ENCODE measurements at regions not wholly inside any gene's neighbourhood (a gene's known extent, or its start where the extent isn't known, plus 50 kb on each side); places are given as distances from the start of the nearest gene placed in this dataset.

- Histone ChIP-seq H2AFZ (ENCODE audit: low read depth, low read length, poor library complexity, severe bottlenecking) (no peak overlapping the region), H4K20me1 (ENCODE audit: insufficient read depth) (no peaks in the 10 kb centered on the region), H3K27me3 (ENCODE audit: insufficient read depth, low read length) (no peaks in the 10 kb centered on the region), H3K9ac (ENCODE audit: low read length) (no peak overlapping the region), H3K79me2 (ENCODE audit: insufficient read depth, low read length) (no peaks in the 10 kb centered on the region), H3K27ac (ENCODE audit: low read depth, low read length) (no peak overlapping the region), H3K4me2 (ENCODE audit: low read length) (no peak overlapping the region), H3K9me2 (ENCODE audit: insufficient read depth) (no peaks in the 10 kb centered on the region), H3K4me1 (ENCODE audit: control insufficient read depth in 1 of 2, insufficient read depth in 2 of 2, low read length in 2 of 2) (no peaks in the 10 kb centered on the region), H3K9me3 (ENCODE audit: control insufficient read depth in 1 of 2, insufficient read depth in 1 of 2, low read depth in 1 of 2, low read length in 2 of 2) (no peaks in the 10 kb centered on the region), H3K36me3 (ENCODE audit: control insufficient read depth in 1 of 2, insufficient read depth in 2 of 2, low read length in 2 of 2) (no peaks in the 10 kb centered on the region), H3K4me3 (replicated peaks in 1 of 2; ENCODE audit: low read depth in 1 of 2, low read length in 2 of 2) (no peak overlapping the region)
- BruUV-seq (replicated peaks): no TSS peak
- CTCF ChIA-PET: no interaction called here
- DNase-seq (ENCODE audit: low read depth, low spot score) (no peak), ATAC-seq (no peak)
- intact Hi-C loops (cut with micrococcal nuclease): no loop called here
- RAD21 ChIA-PET (ENCODE audit: low non-redundant PET in 1 of 2, low total read pairs in 2 of 2, uncharacterized antibody in 2 of 2, unreplicated experiment in 2 of 2): no interaction called here
- POLR2A ChIA-PET: no interaction called here
- TF ChIP-seq SIN3A (IDR thresholded peaks at IDR 0.05; ENCODE audit: low read depth) (no peak), FOSL1 (IDR thresholded peaks at IDR 0.05; ENCODE audit: low read depth) (no peak), ZFX (IDR thresholded peaks at IDR 0.05) (no peak), EGR1 (IDR thresholded peaks at IDR 0.05; ENCODE audit: low read depth) (no peak), ELF1 (IDR thresholded peaks at IDR 0.05; ENCODE audit: borderline replicate concordance, low read depth) (no peak), SP1 (IDR thresholded peaks at IDR 0.05; ENCODE audit: low read depth) (no peak)
- TF ChIP-seq, protein P1, sequence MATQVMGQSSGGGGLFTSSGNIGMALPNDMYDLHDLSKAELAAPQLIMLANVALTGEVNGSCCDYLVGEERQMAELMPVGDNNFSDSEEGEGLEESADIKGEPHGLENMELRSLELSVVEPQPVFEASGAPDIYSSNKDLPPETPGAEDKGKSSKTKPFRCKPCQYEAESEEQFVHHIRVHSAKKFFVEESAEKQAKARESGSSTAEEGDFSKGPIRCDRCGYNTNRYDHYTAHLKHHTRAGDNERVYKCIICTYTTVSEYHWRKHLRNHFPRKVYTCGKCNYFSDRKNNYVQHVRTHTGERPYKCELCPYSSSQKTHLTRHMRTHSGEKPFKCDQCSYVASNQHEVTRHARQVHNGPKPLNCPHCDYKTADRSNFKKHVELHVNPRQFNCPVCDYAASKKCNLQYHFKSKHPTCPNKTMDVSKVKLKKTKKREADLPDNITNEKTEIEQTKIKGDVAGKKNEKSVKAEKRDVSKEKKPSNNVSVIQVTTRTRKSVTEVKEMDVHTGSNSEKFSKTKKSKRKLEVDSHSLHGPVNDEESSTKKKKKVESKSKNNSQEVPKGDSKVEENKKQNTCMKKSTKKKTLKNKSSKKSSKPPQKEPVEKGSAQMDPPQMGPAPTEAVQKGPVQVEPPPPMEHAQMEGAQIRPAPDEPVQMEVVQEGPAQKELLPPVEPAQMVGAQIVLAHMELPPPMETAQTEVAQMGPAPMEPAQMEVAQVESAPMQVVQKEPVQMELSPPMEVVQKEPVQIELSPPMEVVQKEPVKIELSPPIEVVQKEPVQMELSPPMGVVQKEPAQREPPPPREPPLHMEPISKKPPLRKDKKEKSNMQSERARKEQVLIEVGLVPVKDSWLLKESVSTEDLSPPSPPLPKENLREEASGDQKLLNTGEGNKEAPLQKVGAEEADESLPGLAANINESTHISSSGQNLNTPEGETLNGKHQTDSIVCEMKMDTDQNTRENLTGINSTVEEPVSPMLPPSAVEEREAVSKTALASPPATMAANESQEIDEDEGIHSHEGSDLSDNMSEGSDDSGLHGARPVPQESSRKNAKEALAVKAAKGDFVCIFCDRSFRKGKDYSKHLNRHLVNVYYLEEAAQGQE (IDR thresholded peaks at IDR 0.05; ENCODE audit: low read depth): no peak
- TF ChIP-seq, protein P2, sequence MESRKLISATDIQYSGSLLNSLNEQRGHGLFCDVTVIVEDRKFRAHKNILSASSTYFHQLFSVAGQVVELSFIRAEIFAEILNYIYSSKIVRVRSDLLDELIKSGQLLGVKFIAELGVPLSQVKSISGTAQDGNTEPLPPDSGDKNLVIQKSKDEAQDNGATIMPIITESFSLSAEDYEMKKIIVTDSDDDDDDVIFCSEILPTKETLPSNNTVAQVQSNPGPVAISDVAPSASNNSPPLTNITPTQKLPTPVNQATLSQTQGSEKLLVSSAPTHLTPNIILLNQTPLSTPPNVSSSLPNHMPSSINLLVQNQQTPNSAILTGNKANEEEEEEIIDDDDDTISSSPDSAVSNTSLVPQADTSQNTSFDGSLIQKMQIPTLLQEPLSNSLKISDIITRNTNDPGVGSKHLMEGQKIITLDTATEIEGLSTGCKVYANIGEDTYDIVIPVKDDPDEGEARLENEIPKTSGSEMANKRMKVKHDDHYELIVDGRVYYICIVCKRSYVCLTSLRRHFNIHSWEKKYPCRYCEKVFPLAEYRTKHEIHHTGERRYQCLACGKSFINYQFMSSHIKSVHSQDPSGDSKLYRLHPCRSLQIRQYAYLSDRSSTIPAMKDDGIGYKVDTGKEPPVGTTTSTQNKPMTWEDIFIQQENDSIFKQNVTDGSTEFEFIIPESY (IDR thresholded peaks at IDR 0.05; ENCODE audit: extremely low read depth, insufficient replicate concordance, low read length): no peak
Observed at GRCh38 chr22:48646216-48646925, 1181.3 kb downstream of the BRD1 start.
